H1 (cell line): ENCODE measurements at regions not wholly inside any gene's neighbourhood (a gene's known extent, or its start where the extent isn't known, plus 50 kb on each side); places are given as distances from the start of the nearest gene placed in this dataset.
A peak's percentile ranks its signal among the peaks of the same experiment; 100 is the strongest.

Experiments used
- ASH2L ChIP-seq: fragments of 200-600, 300-600 bp; sonication (generic); IDR thresholded peaks from one replicate; pipeline ENCODE4 v1.7.1; 2017; ENCODE audit warnings: low read length
- EZH2 ChIP-seq: fragments of 200-600 bp; sonication (generic); IDR thresholded peaks from 2 replicates; pipeline ENCODE4 v1.7.1; 2012; ENCODE audit warnings: low read depth, mild to moderate bottlenecking, moderate library complexity, low read length, inconsistent platforms; ENCODE audit not compliant: severe bottlenecking
- GABPA ChIP-seq: IDR thresholded peaks from 2 replicates; pipeline ENCODE4 v1.6.1; 2011; ENCODE audit warnings: mild to moderate bottlenecking, low read length, moderate library complexity, borderline replicate concordance; ENCODE audit not compliant: insufficient read depth
- MAFK ChIP-seq: IDR thresholded peaks from 2 replicates; pipeline ENCODE4 v1.6.1; 2012; ENCODE audit warnings: low read depth, mild to moderate bottlenecking, improper control_type of control experiment, low read length
- POLR2A ChIP-seq, 2 experiments: IDR thresholded peaks; 1 replicate in 1 of 2; 2 replicates in 1 of 2; pipeline ENCODE4 v1.6.1; 2011; ENCODE audit warnings: low read depth in 2 of 2, low read length in 2 of 2, mild to moderate bottlenecking in 2 of 2; ENCODE audit errors: control extremely low read depth in 1 of 2
- POLR2AphosphoS5 ChIP-seq: IDR thresholded peaks from 2 replicates; pipeline ENCODE4 v1.6.1; 2011; ENCODE audit warnings: low read depth, low read length
- SIN3A ChIP-seq, 2 experiments: IDR thresholded peaks in 1 of 2; conservative IDR thresholded peaks in 1 of 2; 2 replicates each; pipeline ENCODE4 v1.6.1; 2011 to 2012; ENCODE audit warnings: low read length in 2 of 2, improper control_type of control experiment in 1 of 2, low read depth in 1 of 2, mild to moderate bottlenecking in 1 of 2
- SP1 ChIP-seq: IDR thresholded peaks from 2 replicates; pipeline ENCODE4 v1.6.1; 2011; ENCODE audit warnings: low read depth, low read length
- SP2 ChIP-seq: IDR thresholded peaks from 2 replicates; pipeline ENCODE4 v1.6.1; 2012; ENCODE audit warnings: mild to moderate bottlenecking, low read length, inconsistent platforms
- YY1 ChIP-seq: IDR thresholded peaks from 2 replicates; pipeline ENCODE4 v1.6.1; 2011; ENCODE audit warnings: low read depth, mild to moderate bottlenecking, low read length
- TF ChIP-seq, protein P1 (sequence below): IDR thresholded peaks from 2 replicates; pipeline ENCODE4 v1.6.1; 2011; ENCODE audit warnings: low read depth, mild to moderate bottlenecking, low read length; ENCODE audit not compliant: insufficient read depth
- TF ChIP-seq, protein P2 (sequence below), 3 experiments: IDR thresholded peaks; 1 replicate in 2 of 3; 2 replicates in 1 of 3; pipeline versions ENCODE4 v1.5.1 to v1.6.1; 2011; ENCODE audit warnings: low read length in 3 of 3, mild to moderate bottlenecking in 3 of 3, inconsistent platforms in 2 of 3, low read depth in 1 of 3, moderate library complexity in 1 of 3; ENCODE audit not compliant: insufficient read depth in 1 of 3; ENCODE audit errors: control extremely low read depth in 1 of 3

DNA sequence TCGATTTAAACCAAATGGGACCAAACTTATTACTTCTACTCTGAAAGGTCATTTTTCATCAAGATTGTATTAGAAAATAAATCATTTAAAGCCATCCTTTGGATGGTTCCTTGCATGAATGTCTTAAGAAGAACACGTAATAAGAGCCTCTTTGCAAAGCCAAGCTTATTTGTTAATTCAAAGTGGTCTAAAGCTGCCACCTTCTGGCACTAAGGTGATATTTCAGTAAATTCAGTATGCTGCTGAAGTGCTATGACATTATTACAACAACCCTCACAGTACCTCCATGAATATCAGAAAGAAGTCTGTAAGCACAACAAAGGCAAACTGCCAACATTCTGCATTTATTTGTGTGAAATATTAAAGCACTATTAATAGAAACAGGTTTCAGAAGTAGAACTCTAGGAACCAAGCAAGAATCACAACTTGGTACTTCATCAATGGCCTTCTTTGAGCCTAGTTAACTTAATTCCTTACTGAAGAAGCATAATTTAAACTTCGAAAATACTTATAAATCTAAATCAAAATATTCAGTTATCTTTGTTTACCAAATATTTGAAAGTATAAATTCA lies 53.1 kb upstream of the TYRP1 start:
- TF ChIP-seq, protein P1, sequence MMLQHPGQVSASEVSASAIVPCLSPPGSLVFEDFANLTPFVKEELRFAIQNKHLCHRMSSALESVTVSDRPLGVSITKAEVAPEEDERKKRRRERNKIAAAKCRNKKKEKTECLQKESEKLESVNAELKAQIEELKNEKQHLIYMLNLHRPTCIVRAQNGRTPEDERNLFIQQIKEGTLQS: no peak
- TF ChIP-seq, protein P2, sequence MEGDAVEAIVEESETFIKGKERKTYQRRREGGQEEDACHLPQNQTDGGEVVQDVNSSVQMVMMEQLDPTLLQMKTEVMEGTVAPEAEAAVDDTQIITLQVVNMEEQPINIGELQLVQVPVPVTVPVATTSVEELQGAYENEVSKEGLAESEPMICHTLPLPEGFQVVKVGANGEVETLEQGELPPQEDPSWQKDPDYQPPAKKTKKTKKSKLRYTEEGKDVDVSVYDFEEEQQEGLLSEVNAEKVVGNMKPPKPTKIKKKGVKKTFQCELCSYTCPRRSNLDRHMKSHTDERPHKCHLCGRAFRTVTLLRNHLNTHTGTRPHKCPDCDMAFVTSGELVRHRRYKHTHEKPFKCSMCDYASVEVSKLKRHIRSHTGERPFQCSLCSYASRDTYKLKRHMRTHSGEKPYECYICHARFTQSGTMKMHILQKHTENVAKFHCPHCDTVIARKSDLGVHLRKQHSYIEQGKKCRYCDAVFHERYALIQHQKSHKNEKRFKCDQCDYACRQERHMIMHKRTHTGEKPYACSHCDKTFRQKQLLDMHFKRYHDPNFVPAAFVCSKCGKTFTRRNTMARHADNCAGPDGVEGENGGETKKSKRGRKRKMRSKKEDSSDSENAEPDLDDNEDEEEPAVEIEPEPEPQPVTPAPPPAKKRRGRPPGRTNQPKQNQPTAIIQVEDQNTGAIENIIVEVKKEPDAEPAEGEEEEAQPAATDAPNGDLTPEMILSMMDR (IDR thresholded peaks at IDR 0.05; ENCODE audit: control extremely low read depth in 1 of 3, insufficient read depth in 1 of 3, low read depth in 1 of 3, low read length in 3 of 3): peak in 2 of 3 experiments; percentile 52 to 64; a peak in 2 of 4 replicates
- TF ChIP-seq EZH2 (no peak), POLR2AphosphoS5 (no peak), MAFK (no peak), ASH2L (no peak), SP1 (no peak), YY1 (no peak), SP2 (no peak), POLR2A (IDR thresholded peaks at IDR 0.05; ENCODE audit: control extremely low read depth in 1 of 2, low read depth in 2 of 2, low read length in 2 of 2) (no peak), SIN3A (conservative IDR thresholded peaks at IDR 0.05 in 1 of 2, IDR thresholded peaks at IDR 0.05 in 1 of 2; ENCODE audit: low read depth in 1 of 2, low read length in 2 of 2) (no peak), GABPA (no peak)
